K562 (cell line): ENCODE measurements at regions not wholly inside any gene's neighbourhood (a gene's known extent, or its start where the extent isn't known, plus 50 kb on each side); places are given as distances from the start of the nearest gene placed in this dataset.

ENCODE experiments used
- ATAC-seq: fragments of 200-7000 bp; cut with Tn5 transposase; 3 replicates; pipeline ENCODE4 v1.9.1; 2020; ENCODE audit warnings: moderate library complexity
- BruUV-seq: library from RNA; stranded (reverse); fragments of 400-500 nt; replicated peaks from 2 replicates; lab custom pipeline; 2021; lab: Mats Ljungman, UMichigan
- CTCF ChIA-PET: fragments of 300-600 bp; formaldehyde crosslinking; extraction: SDS; loops from one replicate; lab custom pipeline; 2021; ENCODE audit warnings: low intra/inter-chr PET ratio; lab: Yijun Ruan, JAX
- POLR2A ChIA-PET: fragments of 300-600, 350-650 bp; sonication (Branson Sonifier 250); formaldehyde crosslinking; extraction: SDS; loops from one replicate; lab custom pipeline; 2021; ENCODE audit warnings: antibody characterized with exemption, inconsistent platforms; lab: Yijun Ruan, JAX
- DNase-seq, 4 experiments: peaks; one replicate each; pipeline versions ENCODE4 v3.0.0 to v3.0.0-alpha.2; 2011 to 2018; ENCODE audit warnings: low spot score in 3 of 4, mixed read lengths in 3 of 4; ENCODE audit errors: extremely low read depth in 1 of 4
- FAIRE-seq: peaks from 2 replicates; lab custom pipeline; 2011; peaks lifted over from hg19 to GRCh38; lab: Jason Lieb, UNC
- H2AFZ ChIP-seq: 2 replicates; pipeline ENCODE4 v1.6.0; 2011; ENCODE audit warnings: low read depth, low read length, control low read depth, inconsistent platforms
- H3K27ac ChIP-seq: fragments of 200-600 bp; 3 replicates; pipeline ENCODE4 v1.8.0; 2011; ENCODE audit warnings: low read depth, mild to moderate bottlenecking, control low read depth, inconsistent platforms, low read length, moderate library complexity, mixed read lengths; ENCODE audit errors: extremely low read depth
- H3K27me3 ChIP-seq, 2 experiments: fragments of 300-600 bp in 1 of 2; 2 replicates in 1 of 2; 3 replicates in 1 of 2; pipeline versions ENCODE4 v1.6.0 to v1.8.0; 2011; ENCODE audit warnings: inconsistent platforms in 2 of 2, low read length in 2 of 2, mild to moderate bottlenecking in 1 of 2, mixed read lengths in 1 of 2, moderate library complexity in 1 of 2; ENCODE audit not compliant: control insufficient read depth in 2 of 2, insufficient read depth in 2 of 2
- H3K36me3 ChIP-seq: fragments of 300-600 bp; 3 replicates; pipeline ENCODE4 v1.8.0; 2011; ENCODE audit warnings: mild to moderate bottlenecking, low read length, inconsistent platforms; ENCODE audit not compliant: control insufficient read depth, insufficient read depth
- H3K4me1 ChIP-seq, 2 experiments: fragments of 200-600 bp in 1 of 2; replicated peaks in 1 of 2; 2 replicates in 1 of 2; 3 replicates in 1 of 2; pipeline versions ENCODE4 v1.5.1 to v1.8.0; 2011; ENCODE audit warnings: inconsistent platforms in 2 of 2, low read length in 2 of 2, mild to moderate bottlenecking in 1 of 2, mixed read lengths in 1 of 2, moderate library complexity in 1 of 2; ENCODE audit not compliant: control insufficient read depth in 2 of 2, insufficient read depth in 2 of 2
- H3K4me2 ChIP-seq: 2 replicates; pipeline ENCODE4 v1.6.1; 2011; ENCODE audit warnings: low read length, control low read depth, inconsistent platforms, mixed read lengths; ENCODE audit not compliant: insufficient read depth
- H3K4me3 ChIP-seq: fragments of 200-600 bp; sonication (generic), shearing (Covaris generic); 2 replicates; pipeline ENCODE4 v1.5.1; 2016; ENCODE audit warnings: control low read depth, inconsistent platforms
- H3K79me2 ChIP-seq: fragments of 200-600 bp; 3 replicates; pipeline ENCODE4 v1.8.0; 2011; ENCODE audit warnings: low read length, inconsistent platforms; ENCODE audit not compliant: control insufficient read depth, insufficient read depth
- H3K9ac ChIP-seq, 2 experiments: 2 replicates each; pipeline versions ENCODE4 v1.6.0 to v1.6.1; 2011; ENCODE audit warnings: low read depth in 2 of 2, low read length in 2 of 2, control low read depth in 1 of 2, inconsistent platforms in 1 of 2, mild to moderate bottlenecking in 1 of 2, mixed read lengths in 1 of 2; ENCODE audit not compliant: insufficient read depth in 1 of 2
- H3K9me1 ChIP-seq: one replicate; pipeline ENCODE4 v1.6.0; 2011; ENCODE audit warnings: inconsistent platforms, mild to moderate bottlenecking, low read length, moderate library complexity; ENCODE audit not compliant: control insufficient read depth, insufficient read depth
- H3K9me3 ChIP-seq: replicated peaks from 2 replicates; pipeline ENCODE4 v1.5.1; 2011; ENCODE audit warnings: low read depth, low read length, inconsistent platforms; ENCODE audit not compliant: control insufficient read depth, insufficient read depth
- H4K20me1 ChIP-seq: replicated peaks from 2 replicates; pipeline ENCODE4 v1.6.1; 2011; ENCODE audit warnings: low read length, inconsistent platforms, mixed read lengths; ENCODE audit not compliant: control insufficient read depth, insufficient read depth
- ZBTB17 ChIP-seq: fragments of 450-650 bp; formaldehyde crosslinking; IDR thresholded peaks from 2 replicates; pipeline ENCODE4 v1.4.0; 2020; ENCODE audit warnings: mild to moderate bottlenecking
- ZNF431 ChIP-seq: sonication (generic); formaldehyde crosslinking; IDR thresholded peaks from 2 replicates; pipeline ENCODE4 v1.8.0; 2022; ENCODE audit warnings: mild to moderate bottlenecking, missing genetic modification reagents
- ZNF561 ChIP-seq: fragments of 450-650 bp; formaldehyde crosslinking; conservative IDR thresholded peaks from 2 replicates; pipeline ENCODE4 v1.4.0; 2020; ENCODE audit warnings: mild to moderate bottlenecking, moderate library complexity
- ZNF592 ChIP-seq: fragments of 450-650 bp; IDR thresholded peaks from 2 replicates; pipeline ENCODE4 v1.6.1; 2017; ENCODE audit warnings: antibody characterized with exemption, mild to moderate bottlenecking
- WGBS: fragments of 100-300 bp; shearing (Covaris generic); methylation state at CpG from one replicate; pipeline ENCODE4 v1.1.6; 2016; ENCODE audit warnings: low coverage, mixed read lengths; ENCODE audit not compliant: insufficient coverage; ENCODE audit errors: missing lambda C conversion rate; 5-methylcytosine and 5-hydroxymethylcytosine counted together
- in situ Hi-C: fragments of 300-500 bp; cut with MboI; formaldehyde crosslinking; loops from 4 replicates; pipeline ENCODE4 v1.15.0; 2018; ENCODE audit warnings: inconsistent platforms, mixed read lengths
- intact Hi-C: fragments of 100-400 bp; cut with micrococcal nuclease; formaldehyde crosslinking; loops from 2 replicates; pipeline ENCODE4 v1.14.2; 2022

- POLR2A ChIA-PET: no interaction called here
- H4K20me1 ChIP-seq: no peaks in the 10 kb centered on the region; the same call in 1 of the 2 replicates
- no peaks in the 10 kb centered on the region for H3K4me1 ChIP-seq
- no peak overlapping the region for H3K4me3 ChIP-seq
- H3K27ac ChIP-seq: no peak overlapping the region
- no peaks in the 10 kb centered on the region for H3K79me2 ChIP-seq
- TF ChIP-seq ZBTB17 (CRISPR knock-in tag) (no peak), ZNF431 (CRISPR knock-in tag) (no peak), ZNF561 (CRISPR knock-in tag) (no peak), ZNF592 (no peak)
- TF ChIP-seq, all 486 proteins: peak for 0
- no peak for FAIRE-seq
- no peaks in the 10 kb centered on the region for H3K9me3 ChIP-seq
- CTCF ChIA-PET: no interaction called here
- DNase-seq: no peak
- H3K4me2 ChIP-seq: no peak overlapping the region
- peaks cover 0 to 9% of the 10 kb centered on the region in 2 experiments; a peak in 2 of 5 replicates for H3K27me3 ChIP-seq
- no peaks in the 10 kb centered on the region for H3K36me3 ChIP-seq
- BruUV-seq: no TSS peak
- H2AFZ ChIP-seq: no peak overlapping the region
- intact Hi-C loops (no loop called here), in situ Hi-C loops (no loop called here)
- H3K9me1 ChIP-seq: no peaks in the 10 kb centered on the region
- H3K9ac ChIP-seq: no peak overlapping the region
- 3% methylated on average over 4 of the region's 4 CpGs for WGBS
- no peak for ATAC-seq
These were observed 52.7 kb upstream of the ALK start for GRCh38 chr2:29974086-29974485.
